ENCODE measurements at regions not wholly inside any gene's neighbourhood (a gene's known extent, or its start where the extent isn't known, plus 50 kb on each side); places are given as distances from the start of the nearest gene placed in this dataset.

DNA sequence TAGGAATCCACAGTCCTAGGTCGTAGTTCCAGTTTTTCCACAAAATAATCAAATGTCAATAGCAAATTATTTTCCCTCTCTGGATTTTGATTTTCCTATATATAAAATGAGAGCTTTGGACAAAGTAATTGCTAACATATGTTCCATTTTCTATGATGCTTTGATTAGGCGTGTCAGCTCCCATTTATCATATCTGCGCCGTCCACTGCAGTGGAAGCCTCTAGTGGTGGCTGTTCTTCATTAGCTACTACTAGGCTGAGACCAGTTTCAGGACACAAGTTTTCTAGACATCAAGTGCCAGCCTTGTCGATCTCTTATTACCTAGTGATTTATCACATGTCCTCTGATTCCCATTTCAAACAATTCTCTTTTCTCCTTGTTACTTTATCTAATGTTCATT is 271.5 kb downstream of the TUSC7 start:
- TF ChIP-seq CTCF (IDR thresholded peaks at IDR 0.05) (no peak), POLR2A (IDR thresholded peaks at IDR 0.05) (no peak)
- no peak for DNase-seq (ENCODE audit: low spot score in 2 of 2)
- H3K4me3 ChIP-seq (ENCODE audit: low read depth, poor library complexity, severe bottlenecking), result no peak overlapping the region
- 56 to 71% methylated on average over 5 of the region's 5 CpGs for WGBS, 2 donors
- intact Hi-C loops (cut with DNase I; ENCODE audit: low total_unique reads), result no loop called here

DNA sequence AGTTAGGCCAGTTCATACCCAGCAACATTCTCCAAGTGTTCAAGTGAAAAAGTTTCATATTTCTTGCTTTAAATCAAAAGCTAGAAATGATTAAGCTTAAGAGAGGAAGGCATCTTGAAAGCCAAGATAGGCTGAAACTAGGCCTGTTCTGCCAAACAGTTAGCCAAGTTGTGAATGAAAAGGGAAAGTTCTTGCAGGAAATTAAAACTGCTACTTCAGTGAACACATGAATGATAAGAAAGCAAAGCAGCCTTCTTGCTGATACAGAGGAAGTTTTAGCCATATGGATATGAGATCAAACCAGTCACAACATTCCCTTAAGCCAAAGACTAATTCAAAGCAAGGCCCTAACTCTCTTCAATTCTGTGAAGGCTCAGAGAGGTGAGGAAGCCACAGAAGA is 274.7 kb downstream of the TUSC7 start:
- DNase-seq (ENCODE audit: low spot score in 2 of 2), result no peak
- H3K4me3 ChIP-seq (ENCODE audit: low read depth, poor library complexity, severe bottlenecking), result no peak overlapping the region
- intact Hi-C loops (cut with DNase I; ENCODE audit: low total_unique reads), result no loop called here
- TF ChIP-seq POLR2A (IDR thresholded peaks at IDR 0.05) (no peak), CTCF (IDR thresholded peaks at IDR 0.05) (no peak)

DNA sequence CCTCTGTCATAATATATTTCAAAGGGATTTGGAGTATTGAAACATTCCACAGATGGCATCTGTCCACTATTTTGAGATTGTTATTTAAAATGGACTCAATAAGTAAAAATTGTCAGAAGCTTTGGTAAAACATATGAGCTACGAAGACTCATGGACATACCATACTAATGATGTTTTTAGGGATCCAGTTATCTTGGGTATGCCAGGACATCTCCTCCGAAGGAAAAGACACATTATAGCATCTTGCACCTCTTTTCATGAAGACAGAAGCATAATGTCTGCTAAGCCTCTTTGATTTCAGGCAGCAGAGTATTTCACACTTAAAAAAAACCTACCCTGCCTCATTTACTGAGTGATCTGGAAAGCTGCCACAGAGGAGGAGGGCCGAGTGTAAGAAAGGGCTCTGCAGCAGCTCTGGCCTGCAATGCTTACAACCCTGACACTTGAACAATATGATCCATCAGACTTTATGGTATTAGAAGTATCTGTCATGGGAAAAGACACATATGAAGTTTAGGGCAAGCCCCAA is 284.8 kb downstream of the TUSC7 start:
- intact Hi-C loops (cut with DNase I; ENCODE audit: low total_unique reads), result no loop called here
- TF ChIP-seq POLR2A (IDR thresholded peaks at IDR 0.05), result no peak
- no peak for TF ChIP-seq CTCF (IDR thresholded peaks at IDR 0.05)
- no peak overlapping the region for H3K4me3 ChIP-seq (ENCODE audit: low read depth, poor library complexity, severe bottlenecking)
- no peak for DNase-seq (ENCODE audit: low spot score in 2 of 2)
- WGBS, 2 donors, result 58 to 66% methylated on average over 3 of the region's 3 CpGs

DNA sequence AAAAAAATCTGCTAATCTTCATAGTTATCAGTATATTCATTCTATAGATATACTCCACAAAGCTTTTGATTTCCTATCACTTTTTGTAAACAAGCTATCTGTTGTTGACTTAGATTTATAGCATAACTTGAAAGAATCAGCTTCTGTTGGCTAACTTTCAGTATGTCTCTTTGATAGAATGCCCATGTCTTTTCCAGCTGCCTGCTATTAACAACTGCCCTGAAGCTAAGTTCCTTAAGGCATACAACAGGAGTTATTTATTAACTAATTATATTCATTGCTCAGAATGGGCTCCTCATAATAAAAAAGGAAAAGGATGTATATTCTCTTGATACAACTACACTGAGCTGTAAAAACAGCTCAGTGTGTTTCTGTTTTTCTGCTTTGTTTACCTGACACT is 293.9 kb downstream of the TUSC7 start:
- intact Hi-C loops (cut with DNase I; ENCODE audit: low total_unique reads), result no loop called here
- DNase-seq (ENCODE audit: low spot score in 2 of 2), result no peak
- TF ChIP-seq CTCF (IDR thresholded peaks at IDR 0.05), result no peak
- TF ChIP-seq POLR2A (IDR thresholded peaks at IDR 0.05), result no peak
- no peak overlapping the region for H3K4me3 ChIP-seq (ENCODE audit: low read depth, poor library complexity, severe bottlenecking)

DNA sequence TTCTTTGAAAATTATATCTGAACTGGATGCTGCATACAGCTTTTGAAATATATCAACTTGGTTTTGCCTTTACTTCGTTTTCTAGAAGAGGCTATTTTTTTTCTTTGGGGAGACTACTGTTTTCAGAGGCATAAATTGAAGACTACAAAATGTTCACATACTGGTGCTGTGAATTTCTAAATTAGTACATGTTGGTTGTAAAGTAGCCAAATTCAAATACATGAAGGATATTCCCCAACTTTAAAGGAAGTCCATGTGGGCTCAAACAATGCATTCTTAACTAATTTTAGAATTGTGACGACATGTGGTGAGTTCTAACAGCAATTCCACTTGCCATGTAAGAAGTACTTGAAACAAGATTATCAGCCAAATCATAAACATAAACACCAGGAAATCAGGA is 295.7 kb downstream of the TUSC7 start:
- 39 to 47% methylated on average over 2 of the region's 2 CpGs for WGBS, 2 donors
- H3K4me3 ChIP-seq (ENCODE audit: low read depth, poor library complexity, severe bottlenecking), result no peak overlapping the region
- DNase-seq (ENCODE audit: low spot score in 2 of 2), result no peak
- TF ChIP-seq POLR2A (IDR thresholded peaks at IDR 0.05) (no peak), CTCF (IDR thresholded peaks at IDR 0.05) (no peak)
- intact Hi-C loops (cut with DNase I; ENCODE audit: low total_unique reads), result no loop called here

- no peak for DNase-seq (ENCODE audit: low spot score in 2 of 2)
- intact Hi-C loops (cut with DNase I; ENCODE audit: low total_unique reads), result no loop called here
- WGBS, 2 donors, result 68 to 74% methylated on average over 2 of the region's 2 CpGs
- no peak overlapping the region for H3K4me3 ChIP-seq (ENCODE audit: low read depth, poor library complexity, severe bottlenecking)
- TF ChIP-seq POLR2A (IDR thresholded peaks at IDR 0.05), result no peak
- no peak for TF ChIP-seq CTCF (IDR thresholded peaks at IDR 0.05)
Observed at GRCh38 chr3:117005911-117006522, 296.4 kb downstream of the TUSC7 start.

Measured in lower leg skin (tissue), 4 donors.